Natural killer cell (primary cell): ENCODE measurements at regions not wholly inside any gene's neighbourhood (a gene's known extent, or its start where the extent isn't known, plus 50 kb on each side); places are given as distances from the start of the nearest gene placed in this dataset.

Source experiments
- ATAC-seq, 3 donors: fragments of 150-1000 bp in 2 of 3; fragments of 200-7000 bp in 1 of 3; cut with Tn5 transposase; 1 replicate in 1 of 3; 2 replicates in 2 of 3; pipeline ENCODE4 v1.10.0; 2021; ENCODE audit warnings: mild to moderate bottlenecking in 2 of 3, moderate library complexity in 2 of 3
- DNase-seq, 2 donors: peaks; one replicate each; pipeline versions ENCODE4 v3.0.0 to v3.0.0-alpha.2; 2013 to 2021; ENCODE audit warnings: mixed read lengths in 1 of 2
- H3K27ac ChIP-seq: one replicate; pipeline ENCODE4 v1.5.1; 2013; ENCODE audit warnings: mild to moderate bottlenecking, low read length
- H3K27me3 ChIP-seq: one replicate; pipeline ENCODE4 v1.6.1; 2013; ENCODE audit warnings: low read length; ENCODE audit not compliant: control insufficient read depth, insufficient read depth
- H3K36me3 ChIP-seq: one replicate; pipeline ENCODE4 v1.6.1; 2013; ENCODE audit warnings: low read length; ENCODE audit not compliant: control insufficient read depth, insufficient read depth
- H3K4me1 ChIP-seq: one replicate; pipeline ENCODE4 v1.6.1; 2013; ENCODE audit warnings: low read length; ENCODE audit not compliant: control insufficient read depth, insufficient read depth
- H3K4me3 ChIP-seq: one replicate; pipeline ENCODE4 v1.5.1; 2013; ENCODE audit warnings: low read length
- H3K9me3 ChIP-seq: one replicate; pipeline ENCODE4 v1.6.1; 2013; ENCODE audit warnings: low read length; ENCODE audit not compliant: control insufficient read depth, insufficient read depth
- H3K27ac Mint-ChIP-seq, 2 donors: one replicate each; pipeline ENCODE4 v1.8.0; 2022; ENCODE audit warnings: mild to moderate bottlenecking in 2 of 2, mixed read lengths in 2 of 2, moderate library complexity in 1 of 2
- H3K27me3 Mint-ChIP-seq, 2 donors: one replicate each; pipeline ENCODE4 v1.8.0; 2022; ENCODE audit warnings: low read depth in 2 of 2, mixed read lengths in 2 of 2
- H3K36me3 Mint-ChIP-seq: one replicate; pipeline ENCODE4 v1.8.0; 2022; ENCODE audit warnings: mixed read lengths
- H3K4me1 Mint-ChIP-seq, 2 donors: one replicate each; pipeline ENCODE4 v1.8.0; 2022; ENCODE audit warnings: mixed read lengths in 2 of 2
- H3K4me3 Mint-ChIP-seq: one replicate; pipeline ENCODE4 v1.8.0; 2022; ENCODE audit warnings: mild to moderate bottlenecking, moderate library complexity, mixed read lengths
- H3K9me3 Mint-ChIP-seq, 2 donors: one replicate each; pipeline ENCODE4 v1.8.0; 2022; ENCODE audit warnings: mixed read lengths in 2 of 2
- CTCF ChIP-seq: fragments of 200-600 bp; IDR thresholded peaks from one replicate; pipeline ENCODE4 v1.8.0; 2022; ENCODE audit warnings: antibody characterized with exemption
- whole genome bisulfite sequencing: methylation state at CpG from one replicate; pipeline ENCODE4 v1.1.7; 2013; ENCODE audit warnings: missing lambda C conversion rate; ENCODE audit not compliant: insufficient coverage; 5-methylcytosine and 5-hydroxymethylcytosine counted together
- intact Hi-C: fragments of 100-400 bp; cut with micrococcal nuclease; formaldehyde crosslinking; loops from one replicate; pipeline ENCODE4 v1.14.2; 2022

DNA sequence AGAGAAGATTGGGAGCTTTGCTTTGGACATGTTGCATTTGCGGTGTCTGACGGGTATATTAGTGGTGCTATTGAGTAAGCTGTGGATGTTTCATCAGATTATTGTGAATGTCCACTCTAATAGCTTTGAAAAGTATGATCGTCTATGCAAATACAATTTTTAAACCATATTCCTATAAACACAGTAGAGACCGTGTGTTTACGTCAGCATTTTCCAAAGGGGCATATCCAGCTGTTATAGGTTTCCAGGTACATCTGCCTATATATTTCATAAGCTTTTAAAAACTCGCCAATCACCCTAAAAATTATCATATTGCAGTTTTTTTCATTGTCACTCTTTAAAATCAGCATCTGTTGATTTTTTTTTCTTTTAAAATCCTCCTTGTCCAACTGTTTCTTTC, 91.7 kb downstream of the NKX2-1 start:
- H3K4me3 Mint-ChIP-seq, result no peak overlapping the region
- no peaks in the 10 kb centered on the region for H3K36me3 Mint-ChIP-seq
- DNase-seq (no peak), ATAC-seq (no peak)
- H3K27ac ChIP-seq, result no peak overlapping the region
- H3K4me1 ChIP-seq, result no peaks in the 10 kb centered on the region
- H3K27me3 Mint-ChIP-seq, result peaks cover 0 to 2% of the 10 kb centered on the region in 2 donors
- H3K4me3 ChIP-seq, result no peak overlapping the region
- H3K9me3 Mint-ChIP-seq, result peaks cover 4 to 5% of the 10 kb centered on the region in 2 donors
- no peaks in the 10 kb centered on the region for H3K27me3 ChIP-seq
- intact Hi-C loops, result no loop called here
- no peaks in the 10 kb centered on the region for H3K36me3 ChIP-seq
- 82% methylated on average over 6 of the region's 6 CpGs for WGBS
- H3K27ac Mint-ChIP-seq, result no peak overlapping the region
- no peak for TF ChIP-seq CTCF
- no peaks in the 10 kb centered on the region for H3K4me1 Mint-ChIP-seq
- no peaks in the 10 kb centered on the region for H3K9me3 ChIP-seq

- no peak for DNase-seq
- H3K36me3 ChIP-seq, result no peaks in the 10 kb centered on the region
- H3K4me1 ChIP-seq, result no peaks in the 10 kb centered on the region
- 75% methylated on average over 1 of the region's 1 CpG for WGBS
- no peak overlapping the region for H3K27ac ChIP-seq
- intact Hi-C loops, result no loop called here
- H3K27ac Mint-ChIP-seq, result no peak overlapping the region
- no peaks in the 10 kb centered on the region for H3K4me1 Mint-ChIP-seq
- no peaks in the 10 kb centered on the region for H3K27me3 ChIP-seq
- no peak overlapping the region for H3K4me3 ChIP-seq
- H3K9me3 ChIP-seq, result no peaks in the 10 kb centered on the region
- TF ChIP-seq CTCF, result no peak
- ATAC-seq, result no peak
- H3K27me3 Mint-ChIP-seq, result no peaks in the 10 kb centered on the region
- H3K4me3 Mint-ChIP-seq, result no peak overlapping the region
- peaks cover 4 to 5% of the 10 kb centered on the region in 2 donors for H3K9me3 Mint-ChIP-seq
- no peaks in the 10 kb centered on the region for H3K36me3 Mint-ChIP-seq
These were observed 93.2 kb downstream of the NKX2-1 start for GRCh38 chr14:36426836-36427235.

DNA sequence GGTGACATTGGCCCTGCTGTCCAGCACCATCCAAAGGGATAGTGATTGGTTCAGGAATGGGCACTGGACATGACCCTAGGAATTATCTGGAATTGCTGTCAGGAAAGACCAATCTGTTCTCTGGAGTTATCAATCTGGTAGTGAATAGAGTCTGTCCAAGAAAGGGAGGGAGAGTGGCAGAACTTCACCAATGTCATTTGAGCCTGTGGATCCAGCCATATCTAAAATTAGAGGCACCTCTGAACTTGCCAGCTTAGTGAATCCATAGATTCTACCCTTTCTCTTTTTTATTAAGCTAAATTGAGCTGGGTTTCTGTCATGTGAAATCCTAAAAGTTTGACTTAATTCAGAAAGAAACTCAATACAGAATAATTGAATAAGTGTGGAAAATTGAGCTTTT, 93.9 kb downstream of the NKX2-1 start:
- intact Hi-C loops, result no loop called here
- no peak overlapping the region for H3K4me3 Mint-ChIP-seq
- no peaks in the 10 kb centered on the region for H3K4me1 ChIP-seq
- no peak overlapping the region for H3K27ac Mint-ChIP-seq
- no peaks in the 10 kb centered on the region for H3K9me3 ChIP-seq
- no peak for ATAC-seq
- DNase-seq, result no peak
- no peaks in the 10 kb centered on the region for H3K36me3 Mint-ChIP-seq
- no peak overlapping the region for H3K27ac ChIP-seq
- H3K27me3 Mint-ChIP-seq, result no peaks in the 10 kb centered on the region
- no peaks in the 10 kb centered on the region for H3K4me1 Mint-ChIP-seq
- no peak overlapping the region for H3K4me3 ChIP-seq
- no peak for TF ChIP-seq CTCF
- no peaks in the 10 kb centered on the region for H3K27me3 ChIP-seq
- no peaks in the 10 kb centered on the region for H3K36me3 ChIP-seq
- H3K9me3 Mint-ChIP-seq, result peaks cover 4 to 5% of the 10 kb centered on the region in 2 donors

DNA sequence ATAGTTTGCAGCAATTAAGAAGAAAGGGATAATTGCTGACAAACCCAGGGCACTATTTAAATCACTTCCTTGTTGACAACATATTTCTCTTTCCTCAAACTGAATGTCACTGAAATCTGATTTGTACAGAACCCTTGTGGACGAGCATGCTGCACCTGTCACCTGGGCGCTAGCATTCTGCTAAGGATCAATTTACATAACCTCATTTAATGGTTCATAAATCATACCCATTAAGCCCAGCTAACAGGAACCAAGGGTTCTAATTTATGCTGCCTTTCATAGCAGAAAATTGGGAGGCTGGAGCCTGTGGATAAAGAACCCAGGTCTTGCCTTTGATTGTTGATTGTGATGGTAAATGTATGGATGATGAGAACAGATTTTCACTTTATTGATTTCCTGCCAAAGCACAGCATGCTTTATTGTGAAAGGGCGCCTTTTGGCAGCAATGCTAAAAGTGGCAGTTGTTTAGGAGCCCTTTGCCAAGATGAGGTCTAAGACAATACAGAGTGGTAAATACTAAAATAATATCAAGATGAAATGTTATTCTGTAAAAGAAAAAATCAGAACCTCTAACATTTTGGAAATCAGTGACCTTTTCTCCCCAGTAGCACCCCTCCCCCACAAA, 95.4 kb downstream of the NKX2-1 start:
- no peak for ATAC-seq
- 85% methylated on average over 3 of the region's 3 CpGs for WGBS

More for the DNA sequence above, 95.4 kb downstream of the NKX2-1 start:
- no peaks in the 10 kb centered on the region for H3K4me1 Mint-ChIP-seq
- intact Hi-C loops, result no loop called here
- Histone ChIP-seq H3K4me1 (no peaks in the 10 kb centered on the region), H3K27ac (no peak overlapping the region), H3K9me3 (no peaks in the 10 kb centered on the region), H3K4me3 (no peak overlapping the region), H3K27me3 (no peaks in the 10 kb centered on the region), H3K36me3 (no peaks in the 10 kb centered on the region)
- H3K4me3 Mint-ChIP-seq, result no peak overlapping the region
- no peak for TF ChIP-seq CTCF
- DNase-seq, result no peak
- peaks cover 4 to 5% of the 10 kb centered on the region in 2 donors for H3K9me3 Mint-ChIP-seq
- H3K27me3 Mint-ChIP-seq, result no peaks in the 10 kb centered on the region
- H3K36me3 Mint-ChIP-seq, result no peaks in the 10 kb centered on the region
- H3K27ac Mint-ChIP-seq, result no peak overlapping the region
